Spleen (tissue), 11 donors: ENCODE measurements at regions not wholly inside any gene's neighbourhood (a gene's known extent, or its start where the extent isn't known, plus 50 kb on each side); places are given as distances from the start of the nearest gene placed in this dataset.

Experiments used
- DNase-seq: peaks from one replicate; pipeline ENCODE4 v3.0.0-alpha.2; 2020
- H3K27ac ChIP-seq, 8 donors: fragments of 200-600 bp; sonication (generic) in 7 of 8; 1 replicate in 4 of 8; 2 replicates in 4 of 8; pipeline versions ENCODE4 v1.5.0 to v1.8.0; 2016 to 2021; ENCODE audit warnings: inconsistent platforms in 4 of 8, mild to moderate bottlenecking in 4 of 8, moderate library complexity in 1 of 8
- H3K27me3 ChIP-seq, 7 donors: fragments of 200-600 bp; sonication (generic) in 6 of 7; replicated peaks in 1 of 7; 1 replicate in 4 of 7; 2 replicates in 3 of 7; pipeline versions ENCODE4 v1.5.0 to v1.8.0; 2016 to 2021; ENCODE audit warnings: inconsistent platforms in 3 of 7, mild to moderate bottlenecking in 1 of 7
- H3K36me3 ChIP-seq, 6 donors: fragments of 200-600 bp; sonication (generic) in 5 of 6; 1 replicate in 4 of 6; 2 replicates in 2 of 6; pipeline versions ENCODE4 v1.5.0 to v1.8.0; 2016 to 2021; ENCODE audit warnings: inconsistent platforms in 2 of 6
- H3K4me1 ChIP-seq, 6 donors: fragments of 200-600 bp; sonication (generic) in 5 of 6; 1 replicate in 3 of 6; 2 replicates in 3 of 6; pipeline versions ENCODE4 v1.5.0 to v1.8.0; 2016 to 2021; ENCODE audit warnings: inconsistent platforms in 3 of 6
- H3K4me3 ChIP-seq, 8 donors: fragments of 200-600 bp; sonication (generic) in 7 of 8; 1 replicate in 4 of 8; 2 replicates in 4 of 8; pipeline versions ENCODE4 v1.5.0 to v1.8.0; 2016 to 2021; ENCODE audit warnings: inconsistent platforms in 4 of 8, mild to moderate bottlenecking in 4 of 8, moderate library complexity in 2 of 8
- H3K9me3 ChIP-seq, 8 donors: fragments of 200-600 bp; sonication (generic) in 7 of 8; 1 replicate in 4 of 8; 2 replicates in 4 of 8; pipeline versions ENCODE4 v1.5.0 to v1.8.0; 2016 to 2021; ENCODE audit warnings: inconsistent platforms in 4 of 8
- POLR2A ChIP-seq, 3 donors: fragments of 450-650 bp; IDR thresholded peaks; one replicate each; pipeline ENCODE4 v1.5.1; 2017; ENCODE audit warnings: antibody characterized with exemption in 3 of 3, mild to moderate bottlenecking in 1 of 3
- POLR2AphosphoS5 ChIP-seq, 3 donors: sonication (generic); formaldehyde crosslinking; IDR thresholded peaks; one replicate each; pipeline ENCODE4 v1.5.1; 2017; ENCODE audit warnings: antibody characterized with exemption in 3 of 3
- WGBS, 5 donors: extraction: QIAGEN DNeasy Blood & Tissue Kit in 3 of 5; methylation state at CpG; one replicate each; pipeline versions ENCODE4 v1.1.5 to v1.1.7; 2013 to 2018; 5-methylcytosine and 5-hydroxymethylcytosine counted together
- intact Hi-C: fragments of 100-400 bp; cut with DNase I; formaldehyde crosslinking; loops from one replicate; pipeline ENCODE4 v1.15.0; 2023; ENCODE audit warnings: low total_unique reads
- TF ChIP-seq, protein P1 (sequence below), 11 experiments: fragments of 200-600 bp in 7 of 11; fragments of 450-650 bp in 4 of 11; sonication (generic) in 4 of 11; IDR thresholded peaks in 8 of 11; conservative IDR thresholded peaks in 3 of 11; 1 replicate in 7 of 11; 2 replicates in 4 of 11; pipeline versions ENCODE4 v1.4.0 to v1.8.0; 2016 to 2021; ENCODE audit warnings: antibody characterized with exemption in 11 of 11, inconsistent platforms in 4 of 11, mild to moderate bottlenecking in 1 of 11
- donor health status: healthy with polysubstance abuse.
- donor health status: DM: no; HTN: no; CAD: no; lungs with moderate emphysema.
- donor health status: DM: no; HTN: no; CAD: no.
- donor health status: Bipolar disorder and iron deficiency.
- donor health status: healthy.
- donor health status: DM: no; HTN: no; CAD: no.
- donor health status: DM: yes; HTN: yes; CAD: no.

DNA sequence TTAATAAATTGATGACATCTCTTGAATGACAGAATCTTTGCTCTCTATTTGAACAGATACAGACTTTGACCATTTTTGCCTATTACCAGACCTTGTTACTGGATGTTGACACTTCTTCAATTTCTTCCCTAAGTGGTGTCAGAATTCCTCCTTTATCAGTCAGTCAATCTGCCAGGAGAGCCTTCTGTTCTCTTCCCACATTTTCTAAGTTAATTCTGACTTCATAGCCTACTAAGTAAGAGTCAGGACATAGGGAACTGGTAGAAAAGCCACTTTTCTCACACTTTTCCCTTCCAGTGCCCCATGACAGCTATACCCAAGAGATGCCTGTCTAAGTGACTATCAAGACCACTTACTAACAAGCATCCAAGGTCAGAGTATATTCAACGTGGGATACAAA lies 1187.5 kb upstream of the NXPH2 start:
- Histone ChIP-seq H3K27ac (no peak overlapping the region), H3K27me3 (no peaks in the 10 kb centered on the region), H3K4me3 (no peak overlapping the region), H3K36me3 (no peaks in the 10 kb centered on the region), H3K4me1 (no peaks in the 10 kb centered on the region), H3K9me3 (peaks cover 0 to 32% (median 10%) of the 10 kb centered on the region in 8 donors)
- WGBS, 5 donors = 59 to 73% (median 59%) methylated on average over 1 of the region's 1 CpG
- intact Hi-C loops = no loop called here
- DNase-seq = no peak
- TF ChIP-seq, protein P1, sequence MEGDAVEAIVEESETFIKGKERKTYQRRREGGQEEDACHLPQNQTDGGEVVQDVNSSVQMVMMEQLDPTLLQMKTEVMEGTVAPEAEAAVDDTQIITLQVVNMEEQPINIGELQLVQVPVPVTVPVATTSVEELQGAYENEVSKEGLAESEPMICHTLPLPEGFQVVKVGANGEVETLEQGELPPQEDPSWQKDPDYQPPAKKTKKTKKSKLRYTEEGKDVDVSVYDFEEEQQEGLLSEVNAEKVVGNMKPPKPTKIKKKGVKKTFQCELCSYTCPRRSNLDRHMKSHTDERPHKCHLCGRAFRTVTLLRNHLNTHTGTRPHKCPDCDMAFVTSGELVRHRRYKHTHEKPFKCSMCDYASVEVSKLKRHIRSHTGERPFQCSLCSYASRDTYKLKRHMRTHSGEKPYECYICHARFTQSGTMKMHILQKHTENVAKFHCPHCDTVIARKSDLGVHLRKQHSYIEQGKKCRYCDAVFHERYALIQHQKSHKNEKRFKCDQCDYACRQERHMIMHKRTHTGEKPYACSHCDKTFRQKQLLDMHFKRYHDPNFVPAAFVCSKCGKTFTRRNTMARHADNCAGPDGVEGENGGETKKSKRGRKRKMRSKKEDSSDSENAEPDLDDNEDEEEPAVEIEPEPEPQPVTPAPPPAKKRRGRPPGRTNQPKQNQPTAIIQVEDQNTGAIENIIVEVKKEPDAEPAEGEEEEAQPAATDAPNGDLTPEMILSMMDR (IDR thresholded peaks at IDR 0.05 in 8 of 11, conservative IDR thresholded peaks at IDR 0.05 in 3 of 11) = no peak
- TF ChIP-seq POLR2A (IDR thresholded peaks at IDR 0.05) (no peak), POLR2AphosphoS5 (IDR thresholded peaks at IDR 0.05) (no peak)

DNA sequence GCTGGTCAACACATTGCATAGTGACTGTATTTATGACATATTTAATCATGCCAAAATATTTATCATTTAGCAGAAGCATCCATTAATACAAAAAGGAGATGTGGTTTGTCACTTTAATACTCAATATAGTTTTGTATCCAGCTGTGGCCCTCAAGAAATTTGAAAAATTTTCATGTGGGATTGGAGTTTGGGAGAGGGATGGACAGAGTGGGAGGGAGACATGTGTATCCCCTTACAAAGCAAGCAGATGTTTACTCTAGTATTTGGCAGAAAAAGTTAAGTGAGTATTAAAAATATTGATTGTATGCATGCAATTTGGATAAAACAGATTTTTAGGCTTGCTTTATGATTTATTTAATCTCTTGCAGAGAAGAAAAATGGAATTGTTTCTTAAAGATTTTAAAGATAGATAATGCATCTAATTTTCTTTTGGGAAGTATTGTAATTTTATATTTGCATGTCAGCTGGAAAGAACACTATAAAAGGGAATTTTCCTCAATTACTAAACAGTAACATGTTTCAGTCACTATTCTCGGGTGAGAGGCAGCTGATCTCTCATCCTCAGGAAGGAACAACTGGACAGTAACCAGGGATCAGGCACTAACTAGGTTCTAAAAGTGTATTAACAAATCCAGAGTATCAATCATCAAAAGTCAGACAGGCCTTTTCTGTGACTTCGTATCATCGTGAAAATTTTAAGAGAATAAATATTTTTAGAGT lies 1184.7 kb upstream of the NXPH2 start:
- WGBS, 5 donors = 75 to 86% (median 78%) methylated on average over 3 of the region's 3 CpGs
- Histone ChIP-seq H3K36me3 (no peaks in the 10 kb centered on the region), H3K4me1 (no peaks in the 10 kb centered on the region), H3K27me3 (no peaks in the 10 kb centered on the region), H3K27ac (no peak overlapping the region), H3K9me3 (peaks cover 0 to 16% (median under 1%) of the 10 kb centered on the region in 8 donors), H3K4me3 (no peak overlapping the region)
- TF ChIP-seq POLR2A (IDR thresholded peaks at IDR 0.05) (no peak), POLR2AphosphoS5 (IDR thresholded peaks at IDR 0.05) (no peak)
- TF ChIP-seq, protein P1 (IDR thresholded peaks at IDR 0.05 in 8 of 11, conservative IDR thresholded peaks at IDR 0.05 in 3 of 11) = no peak
- no peak for DNase-seq
- intact Hi-C loops = no loop called here

DNA sequence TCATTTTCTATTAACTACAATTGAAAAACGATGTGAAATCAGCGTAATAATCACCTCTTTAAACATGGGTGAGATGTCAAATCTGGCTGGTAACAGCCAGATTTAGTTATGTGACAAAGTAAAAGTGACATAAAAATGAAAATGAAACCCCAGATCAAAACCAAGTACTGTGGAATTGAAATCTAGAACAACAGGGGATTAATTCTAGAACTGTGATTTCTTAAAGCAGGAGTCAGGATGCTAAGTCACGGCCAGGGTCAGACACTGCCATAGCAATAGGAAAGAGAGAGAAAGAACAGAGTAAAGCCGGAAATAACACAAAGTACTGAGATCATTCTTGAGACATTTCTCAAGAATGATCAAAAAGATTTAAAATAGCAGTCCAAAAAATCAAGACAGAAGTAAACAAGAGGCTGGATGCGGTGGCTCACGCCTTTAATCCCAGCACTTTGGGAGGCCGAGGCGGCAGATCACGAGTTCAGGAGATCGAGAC lies 1183.7 kb upstream of the NXPH2 start:
- no peak for DNase-seq
- Histone ChIP-seq H3K9me3 (peaks cover 0 to 20% (median 6%) of the 10 kb centered on the region in 8 donors), H3K36me3 (no peaks in the 10 kb centered on the region), H3K27ac (no peak overlapping the region), H3K27me3 (no peaks in the 10 kb centered on the region), H3K4me1 (no peaks in the 10 kb centered on the region), H3K4me3 (no peak overlapping the region)
- TF ChIP-seq POLR2A (IDR thresholded peaks at IDR 0.05) = no peak
- no peak for TF ChIP-seq POLR2AphosphoS5 (IDR thresholded peaks at IDR 0.05)
- TF ChIP-seq, protein P1 (IDR thresholded peaks at IDR 0.05 in 8 of 11, conservative IDR thresholded peaks at IDR 0.05 in 3 of 11) = no peak
- intact Hi-C loops = no loop called here
- WGBS, 5 donors = 77 to 86% (median 82%) methylated on average over 10 of the region's 10 CpGs

DNA sequence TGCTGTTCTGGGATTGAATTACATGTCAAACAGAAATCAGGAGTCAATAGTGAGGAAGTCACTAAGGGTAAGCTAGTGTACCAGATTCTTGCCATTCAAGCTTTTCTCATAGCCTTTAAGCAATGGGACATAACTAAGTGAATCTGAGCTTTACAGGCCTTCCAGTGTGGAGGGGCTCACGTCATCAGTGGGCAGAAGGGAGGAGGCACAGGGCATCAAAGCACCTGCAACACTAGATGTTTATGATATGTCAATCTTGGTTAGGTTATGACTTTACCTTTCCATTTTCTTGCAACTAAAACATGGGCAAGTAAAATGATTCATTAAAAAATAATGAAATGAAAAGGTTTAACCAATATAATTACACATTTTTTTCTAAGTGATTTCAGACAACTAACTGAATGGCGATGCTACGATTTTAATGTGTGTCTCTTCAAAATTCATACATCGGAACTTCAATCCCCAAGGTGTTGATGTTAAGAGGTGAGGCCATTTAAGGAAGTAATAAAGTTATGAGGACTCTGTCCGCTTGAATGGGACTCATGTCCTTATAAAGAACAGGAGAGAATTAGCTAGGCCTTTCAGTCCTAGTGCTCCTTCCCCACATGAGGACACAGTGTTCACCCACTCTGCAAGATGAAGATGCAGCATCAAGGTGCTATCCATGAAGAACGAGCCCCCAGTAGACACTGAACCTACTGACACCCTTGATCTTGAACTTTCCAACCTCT lies 1169.2 kb upstream of the NXPH2 start:
- Histone ChIP-seq H3K9me3 (peaks cover 0 to under 1% (median 0%) of the 10 kb centered on the region in 8 donors), H3K4me1 (no peaks in the 10 kb centered on the region), H3K36me3 (no peaks in the 10 kb centered on the region), H3K4me3 (no peak overlapping the region), H3K27me3 (no peaks in the 10 kb centered on the region), H3K27ac (no peak overlapping the region)
- 77 to 87% (median 80%) methylated on average over 6 of the region's 6 CpGs for WGBS, 5 donors
- intact Hi-C loops = no loop called here
- DNase-seq = no peak
- TF ChIP-seq POLR2AphosphoS5 (IDR thresholded peaks at IDR 0.05) = no peak
- TF ChIP-seq, protein P1 (IDR thresholded peaks at IDR 0.05 in 8 of 11, conservative IDR thresholded peaks at IDR 0.05 in 3 of 11) = no peak
- TF ChIP-seq POLR2A (IDR thresholded peaks at IDR 0.05) = no peak
